ENCODE measurements at regions not wholly inside any gene's neighbourhood (a gene's known extent, or its start where the extent isn't known, plus 50 kb on each side); places are given as distances from the start of the nearest gene placed in this dataset.

- H3K27me3 ChIP-seq (ENCODE audit: insufficient read depth, low read depth, severe bottlenecking), result no peaks in the 10 kb centered on the region
- H3K27ac ChIP-seq, result no peak overlapping the region
- TF ChIP-seq CTCF (IDR thresholded peaks at IDR 0.05; ENCODE audit: low read depth, low read length), result no peak
- no peaks in the 10 kb centered on the region for H3K36me3 ChIP-seq
- no peaks in the 10 kb centered on the region for H3K9me3 ChIP-seq (ENCODE audit: severe bottlenecking)
- H3K4me3 ChIP-seq (ENCODE audit: low read depth, low read length), result no peak overlapping the region
- DNase-seq, result no peak
These were observed 53.8 kb upstream of the DCP1A start for GRCh38 chr3:53401154-53401553.

GRCh38 chr3:53402326-53402725, 55.0 kb upstream of the DCP1A start:
- DNase-seq, result no peak
- no peak for TF ChIP-seq CTCF (IDR thresholded peaks at IDR 0.05; ENCODE audit: low read depth, low read length)
- H3K27ac ChIP-seq, result no peak overlapping the region
- no peaks in the 10 kb centered on the region for H3K9me3 ChIP-seq (ENCODE audit: severe bottlenecking)
- H3K27me3 ChIP-seq (ENCODE audit: insufficient read depth, low read depth, severe bottlenecking), result no peaks in the 10 kb centered on the region
- H3K36me3 ChIP-seq, result no peaks in the 10 kb centered on the region
- H3K4me3 ChIP-seq (ENCODE audit: low read depth, low read length), result no peak overlapping the region

GRCh38 chr3:53411371-53411770, 64.0 kb upstream of the DCP1A start:
- Histone ChIP-seq H3K9me3 (ENCODE audit: severe bottlenecking) (no peaks in the 10 kb centered on the region), H3K27ac (no peak overlapping the region), H3K36me3 (no peaks in the 10 kb centered on the region), H3K4me3 (ENCODE audit: low read depth, low read length) (no peak overlapping the region), H3K27me3 (ENCODE audit: insufficient read depth, low read depth, severe bottlenecking) (no peaks in the 10 kb centered on the region)
- TF ChIP-seq CTCF (IDR thresholded peaks at IDR 0.05; ENCODE audit: low read depth, low read length), result no peak
- DNase-seq, result no peak

GRCh38 chr3:53412953-53413352, 65.6 kb upstream of the DCP1A start:
- TF ChIP-seq CTCF (IDR thresholded peaks at IDR 0.05; ENCODE audit: low read depth, low read length), result no peak
- Histone ChIP-seq H3K9me3 (ENCODE audit: severe bottlenecking) (no peaks in the 10 kb centered on the region), H3K27ac (no peak overlapping the region), H3K4me3 (ENCODE audit: low read depth, low read length) (no peak overlapping the region), H3K36me3 (no peaks in the 10 kb centered on the region), H3K27me3 (ENCODE audit: insufficient read depth, low read depth, severe bottlenecking) (no peaks in the 10 kb centered on the region)
- DNase-seq, result no peak

GRCh38 chr3:53416530-53416929, 69.2 kb upstream of the DCP1A start:
- no peak overlapping the region for H3K4me3 ChIP-seq (ENCODE audit: low read depth, low read length)
- H3K27ac ChIP-seq, result no peak overlapping the region
- no peaks in the 10 kb centered on the region for H3K36me3 ChIP-seq
- TF ChIP-seq CTCF (IDR thresholded peaks at IDR 0.05; ENCODE audit: low read depth, low read length), result no peak
- DNase-seq, result no peak
- no peaks in the 10 kb centered on the region for H3K9me3 ChIP-seq (ENCODE audit: severe bottlenecking)
- H3K27me3 ChIP-seq (ENCODE audit: insufficient read depth, low read depth, severe bottlenecking), result no peaks in the 10 kb centered on the region

GRCh38 chr3:53420831-53421230, 73.5 kb upstream of the DCP1A start:
- no peak for DNase-seq
- Histone ChIP-seq H3K27me3 (ENCODE audit: insufficient read depth, low read depth, severe bottlenecking) (no peaks in the 10 kb centered on the region), H3K27ac (no peak overlapping the region)

More at GRCh38 chr3:53420831-53421230, 73.5 kb upstream of the DCP1A start:
- H3K9me3 ChIP-seq (ENCODE audit: severe bottlenecking), result no peaks in the 10 kb centered on the region
- H3K4me3 ChIP-seq (ENCODE audit: low read depth, low read length), result no peak overlapping the region
- no peak for TF ChIP-seq CTCF (IDR thresholded peaks at IDR 0.05; ENCODE audit: low read depth, low read length)
- no peaks in the 10 kb centered on the region for H3K36me3 ChIP-seq
